ENCODE measurements at regions not wholly inside any gene's neighbourhood (a gene's known extent, or its start where the extent isn't known, plus 50 kb on each side); places are given as distances from the start of the nearest gene placed in this dataset.

- no CpG with 5 or more reads among the region's 1 CpG for WGBS, 2 donors (ENCODE audit: extremely low coverage in 2 of 2, insufficient read length in 2 of 2, insufficient replicate concordance in 1 of 2)
- no peak overlapping the region for H2BK120ac ChIP-seq (ENCODE audit: low read depth, low read length)
- H3K18ac ChIP-seq (ENCODE audit: low read length) = no peak overlapping the region
- H2BK5ac ChIP-seq (ENCODE audit: low read length) = no peak overlapping the region
- H3K27ac ChIP-seq (replicated peaks; ENCODE audit: low read length) = no peak overlapping the region
- H2AK5ac ChIP-seq (ENCODE audit: low read depth, low read length) = no peak overlapping the region
- DNase-seq (ENCODE audit: low spot score) = no peak
- H3K9ac ChIP-seq (ENCODE audit: low read depth, low read length, poor library complexity) = no peak overlapping the region
- H3K4ac ChIP-seq (ENCODE audit: low read length) = no peak overlapping the region
- no peak overlapping the region for H3K23ac ChIP-seq (ENCODE audit: low read depth, low read length, poor library complexity)
- no peaks in the 10 kb centered on the region for H3K27me3 ChIP-seq (ENCODE audit: control insufficient read depth in 3 of 3, insufficient read depth in 3 of 3, low read depth in 1 of 3, low read length in 3 of 3)
- H2BK12ac ChIP-seq (ENCODE audit: low read length) = no peak overlapping the region
- no peak overlapping the region for H3K4me3 ChIP-seq (ENCODE audit: low read length in 2 of 2)
- no peak overlapping the region for H3K14ac ChIP-seq (ENCODE audit: low read length)
- no peak overlapping the region for H2BK15ac ChIP-seq (ENCODE audit: low read length)
- no peaks in the 10 kb centered on the region for H3K36me3 ChIP-seq (replicated peaks in 1 of 2; ENCODE audit: control insufficient read depth in 2 of 2, insufficient read depth in 2 of 2, low read length in 2 of 2)
- H4K8ac ChIP-seq (ENCODE audit: low read depth, low read length) = no peak overlapping the region
- no peaks in the 10 kb centered on the region for H3K9me3 ChIP-seq (replicated peaks in 1 of 2; ENCODE audit: control insufficient read depth in 2 of 2, insufficient read depth in 1 of 2, low read depth in 1 of 2, low read length in 2 of 2)
- H3K4me2 ChIP-seq (ENCODE audit: insufficient read depth, low read length, poor library complexity, severe bottlenecking) = no peak overlapping the region
- no peak overlapping the region for H2AFZ ChIP-seq (ENCODE audit: low read length)
- no peaks in the 10 kb centered on the region for H3K4me1 ChIP-seq (ENCODE audit: control insufficient read depth in 2 of 2, insufficient read depth in 1 of 2, low read depth in 1 of 2, low read length in 2 of 2)
- H3K79me1 ChIP-seq (ENCODE audit: low read depth, low read length) = no peaks in the 10 kb centered on the region
- no peak overlapping the region for H4K91ac ChIP-seq (ENCODE audit: low read depth, low read length, poor library complexity)
Observed at GRCh38 chr15:39400002-39400401, 180.9 kb upstream of the THBS1 start.

DNA sequence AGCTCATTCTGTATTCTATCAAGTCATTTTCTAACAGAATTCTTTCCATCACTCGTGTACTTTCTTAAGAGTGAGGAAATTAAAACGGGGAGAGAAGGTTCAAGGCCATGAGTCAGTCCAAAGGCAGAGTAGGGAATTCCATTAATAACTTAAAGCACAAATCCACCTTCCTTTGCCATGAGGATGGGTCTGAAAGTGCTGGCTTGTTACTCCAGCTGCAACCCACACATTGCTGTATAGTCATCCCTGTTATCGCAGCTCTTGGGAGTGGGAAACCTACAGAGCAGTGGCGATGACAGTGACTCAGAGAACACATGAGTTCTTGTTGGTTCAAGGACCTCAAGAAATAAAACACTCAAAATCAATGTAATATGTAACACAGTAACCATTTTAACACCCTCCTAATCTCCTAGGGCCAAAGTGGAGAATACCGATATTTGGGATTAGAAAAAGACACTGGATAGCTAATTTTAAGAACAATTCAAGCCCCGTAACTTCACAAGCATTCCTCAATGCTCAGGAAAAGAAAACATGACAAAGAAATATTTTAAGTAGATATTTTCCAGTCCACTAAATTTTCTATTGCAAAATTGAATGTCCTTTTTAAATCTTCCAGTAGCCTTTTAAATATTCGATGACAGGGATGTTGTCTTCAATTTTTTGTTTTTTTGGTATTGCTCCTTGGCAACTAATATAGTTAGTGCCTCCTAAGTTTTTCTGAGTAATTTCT is 179.9 kb upstream of the THBS1 start:
- H4K91ac ChIP-seq (ENCODE audit: low read depth, low read length, poor library complexity) = no peak overlapping the region
- no peaks in the 10 kb centered on the region for H3K27me3 ChIP-seq (ENCODE audit: control insufficient read depth in 3 of 3, insufficient read depth in 3 of 3, low read depth in 1 of 3, low read length in 3 of 3)
- no peak overlapping the region for H2BK12ac ChIP-seq (ENCODE audit: low read length)
- no peak overlapping the region for H3K4ac ChIP-seq (ENCODE audit: low read length)
- H3K4me2 ChIP-seq (ENCODE audit: insufficient read depth, low read length, poor library complexity, severe bottlenecking) = no peak overlapping the region
- H2BK15ac ChIP-seq (ENCODE audit: low read length) = no peak overlapping the region
- no peaks in the 10 kb centered on the region for H3K9me3 ChIP-seq (replicated peaks in 1 of 2; ENCODE audit: control insufficient read depth in 2 of 2, insufficient read depth in 1 of 2, low read depth in 1 of 2, low read length in 2 of 2)
- no peak overlapping the region for H3K4me3 ChIP-seq (ENCODE audit: low read length in 2 of 2)
- H3K36me3 ChIP-seq (replicated peaks in 1 of 2; ENCODE audit: control insufficient read depth in 2 of 2, insufficient read depth in 2 of 2, low read length in 2 of 2) = no peaks in the 10 kb centered on the region
- no peak overlapping the region for H3K18ac ChIP-seq (ENCODE audit: low read length)
- H3K4me1 ChIP-seq (ENCODE audit: control insufficient read depth in 2 of 2, insufficient read depth in 1 of 2, low read depth in 1 of 2, low read length in 2 of 2) = no peaks in the 10 kb centered on the region
- no peak overlapping the region for H3K27ac ChIP-seq (replicated peaks; ENCODE audit: low read length)
- no peak overlapping the region for H2AFZ ChIP-seq (ENCODE audit: low read length)
- H3K9ac ChIP-seq (ENCODE audit: low read depth, low read length, poor library complexity) = no peak overlapping the region
- H2BK120ac ChIP-seq (ENCODE audit: low read depth, low read length) = no peak overlapping the region
- H4K8ac ChIP-seq (ENCODE audit: low read depth, low read length) = no peak overlapping the region
- no peak for DNase-seq (ENCODE audit: low spot score)
- WGBS, 2 donors (ENCODE audit: extremely low coverage in 2 of 2, insufficient read length in 2 of 2, insufficient replicate concordance in 1 of 2) = no CpG with 5 or more reads among the region's 7 CpGs
- no peaks in the 10 kb centered on the region for H3K79me1 ChIP-seq (ENCODE audit: low read depth, low read length)
- H3K23ac ChIP-seq (ENCODE audit: low read depth, low read length, poor library complexity) = no peak overlapping the region
- no peak overlapping the region for H3K14ac ChIP-seq (ENCODE audit: low read length)
- H2AK5ac ChIP-seq (ENCODE audit: low read depth, low read length) = no peak overlapping the region
- no peak overlapping the region for H2BK5ac ChIP-seq (ENCODE audit: low read length)

GRCh38 chr15:39403640-39404117 is 177.2 kb upstream of the THBS1 start:
- no peak overlapping the region for H2BK120ac ChIP-seq (ENCODE audit: low read depth, low read length)
- no peak overlapping the region for H3K4me2 ChIP-seq (ENCODE audit: insufficient read depth, low read length, poor library complexity, severe bottlenecking)
- no peaks in the 10 kb centered on the region for H3K9me3 ChIP-seq (replicated peaks in 1 of 2; ENCODE audit: control insufficient read depth in 2 of 2, insufficient read depth in 1 of 2, low read depth in 1 of 2, low read length in 2 of 2)
- H3K36me3 ChIP-seq (replicated peaks in 1 of 2; ENCODE audit: control insufficient read depth in 2 of 2, insufficient read depth in 2 of 2, low read length in 2 of 2) = no peaks in the 10 kb centered on the region
- no peak overlapping the region for H4K91ac ChIP-seq (ENCODE audit: low read depth, low read length, poor library complexity)
- no peak overlapping the region for H3K9ac ChIP-seq (ENCODE audit: low read depth, low read length, poor library complexity)
- H4K8ac ChIP-seq (ENCODE audit: low read depth, low read length) = no peak overlapping the region
- no peak overlapping the region for H2AFZ ChIP-seq (ENCODE audit: low read length)
- no CpG with 5 or more reads among the region's 3 CpGs for WGBS, 2 donors (ENCODE audit: extremely low coverage in 2 of 2, insufficient read length in 2 of 2, insufficient replicate concordance in 1 of 2)
- no peak overlapping the region for H2BK12ac ChIP-seq (ENCODE audit: low read length)
- H3K79me1 ChIP-seq (ENCODE audit: low read depth, low read length) = no peaks in the 10 kb centered on the region
- H3K18ac ChIP-seq (ENCODE audit: low read length) = no peak overlapping the region
- H2AK5ac ChIP-seq (ENCODE audit: low read depth, low read length) = no peak overlapping the region
- no peak overlapping the region for H2BK15ac ChIP-seq (ENCODE audit: low read length)
- no peak overlapping the region for H3K14ac ChIP-seq (ENCODE audit: low read length)
- H3K27me3 ChIP-seq (ENCODE audit: control insufficient read depth in 3 of 3, insufficient read depth in 3 of 3, low read depth in 1 of 3, low read length in 3 of 3) = no peaks in the 10 kb centered on the region
- H2BK5ac ChIP-seq (ENCODE audit: low read length) = no peak overlapping the region
- no peak overlapping the region for H3K23ac ChIP-seq (ENCODE audit: low read depth, low read length, poor library complexity)
- DNase-seq (ENCODE audit: low spot score) = no peak
- H3K4ac ChIP-seq (ENCODE audit: low read length) = no peak overlapping the region
- no peaks in the 10 kb centered on the region for H3K4me1 ChIP-seq (ENCODE audit: control insufficient read depth in 2 of 2, insufficient read depth in 1 of 2, low read depth in 1 of 2, low read length in 2 of 2)
- H3K27ac ChIP-seq (replicated peaks; ENCODE audit: low read length) = no peak overlapping the region
- H3K4me3 ChIP-seq (ENCODE audit: low read length in 2 of 2) = no peak overlapping the region

DNA sequence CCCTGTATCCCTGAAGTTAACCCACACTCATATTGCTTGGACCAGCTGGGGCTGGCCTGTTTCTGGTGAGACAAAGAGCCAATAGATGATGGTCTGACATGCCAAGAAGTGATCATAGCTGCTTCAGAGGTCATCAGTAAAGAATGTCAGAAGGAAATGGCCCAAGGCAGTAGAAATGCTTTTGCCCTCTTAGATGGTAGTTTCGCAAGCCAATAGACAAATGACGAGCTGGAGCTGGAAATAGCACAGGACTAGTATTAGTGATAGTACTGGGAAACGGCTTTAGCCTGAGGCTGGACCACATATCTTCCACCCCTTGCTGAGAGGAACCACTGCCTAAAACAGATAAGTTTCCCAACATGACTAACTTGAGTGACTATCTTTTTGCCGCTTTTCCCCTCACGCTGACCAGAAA is 176.1 kb upstream of the THBS1 start:
- Histone ChIP-seq H3K4me2 (ENCODE audit: insufficient read depth, low read length, poor library complexity, severe bottlenecking) (no peak overlapping the region), H2AFZ (ENCODE audit: low read length) (no peak overlapping the region), H2BK15ac (ENCODE audit: low read length) (no peak overlapping the region), H3K14ac (ENCODE audit: low read length) (no peak overlapping the region), H2BK5ac (ENCODE audit: low read length) (no peak overlapping the region), H4K91ac (ENCODE audit: low read depth, low read length, poor library complexity) (no peak overlapping the region), H3K27ac (replicated peaks; ENCODE audit: low read length) (no peak overlapping the region), H3K4ac (ENCODE audit: low read length) (no peak overlapping the region), H3K4me1 (ENCODE audit: control insufficient read depth in 2 of 2, insufficient read depth in 1 of 2, low read depth in 1 of 2, low read length in 2 of 2) (no peaks in the 10 kb centered on the region), H3K27me3 (ENCODE audit: control insufficient read depth in 3 of 3, insufficient read depth in 3 of 3, low read depth in 1 of 3, low read length in 3 of 3) (no peaks in the 10 kb centered on the region), H3K36me3 (replicated peaks in 1 of 2; ENCODE audit: control insufficient read depth in 2 of 2, insufficient read depth in 2 of 2, low read length in 2 of 2) (no peaks in the 10 kb centered on the region), H3K18ac (ENCODE audit: low read length) (no peak overlapping the region), H4K8ac (ENCODE audit: low read depth, low read length) (no peak overlapping the region), H3K23ac (ENCODE audit: low read depth, low read length, poor library complexity) (no peak overlapping the region), H2BK12ac (ENCODE audit: low read length) (no peak overlapping the region), H2BK120ac (ENCODE audit: low read depth, low read length) (no peak overlapping the region), H3K79me1 (ENCODE audit: low read depth, low read length) (no peaks in the 10 kb centered on the region), H3K9ac (ENCODE audit: low read depth, low read length, poor library complexity) (no peak overlapping the region), H3K4me3 (ENCODE audit: low read length in 2 of 2) (no peak overlapping the region), H3K9me3 (replicated peaks in 1 of 2; ENCODE audit: control insufficient read depth in 2 of 2, insufficient read depth in 1 of 2, low read depth in 1 of 2, low read length in 2 of 2) (no peaks in the 10 kb centered on the region), H2AK5ac (ENCODE audit: low read depth, low read length) (no peak overlapping the region)
- no peak for DNase-seq (ENCODE audit: low spot score)
- WGBS, 2 donors (ENCODE audit: extremely low coverage in 2 of 2, insufficient read length in 2 of 2, insufficient replicate concordance in 1 of 2) = no CpG with 5 or more reads among the region's 5 CpGs

Measured in neuronal stem cell (in vitro differentiated cells).